ENCODE measurements at regions not wholly inside any gene's neighbourhood (a gene's known extent, or its start where the extent isn't known, plus 50 kb on each side); places are given as distances from the start of the nearest gene placed in this dataset.

DNA sequence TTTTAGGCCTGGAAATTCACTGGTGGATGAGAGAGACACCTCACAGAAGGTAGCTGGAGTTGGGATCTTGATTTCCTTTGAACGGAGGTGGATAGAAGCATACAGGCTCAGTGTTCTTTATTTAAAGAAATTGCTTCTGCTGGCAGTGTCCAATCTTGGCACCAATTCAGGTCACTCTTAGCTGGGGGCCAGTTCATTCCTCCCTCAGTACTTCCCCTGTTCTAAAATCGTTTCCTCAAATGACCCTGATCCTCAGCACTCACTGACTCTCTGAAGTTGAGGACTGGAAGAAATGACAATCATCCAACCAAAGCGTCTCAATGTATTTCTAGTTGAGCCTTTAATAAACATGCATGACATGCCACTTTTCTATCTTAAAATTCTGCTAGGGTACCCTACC lies 472.5 kb upstream of the BTBD3 start:
- Histone ChIP-seq H3K4me2 (no peak overlapping the region), H3K27me3 (ENCODE audit: insufficient read depth) (no peaks in the 10 kb centered on the region), H3K27ac (ENCODE audit: low read depth) (no peak overlapping the region), H3K4me1 (ENCODE audit: insufficient read depth) (peaks cover 28% of the 10 kb centered on the region), H3K36me3 (ENCODE audit: insufficient read depth) (no peaks in the 10 kb centered on the region), H3F3A (replicated peaks; ENCODE audit: low read depth) (no peaks in the 10 kb centered on the region), H3K9me2 (ENCODE audit: insufficient read depth) (no peaks in the 10 kb centered on the region; the same call in 1 of the 2 replicates), H4K20me1 (replicated peaks; ENCODE audit: insufficient read depth) (no peaks in the 10 kb centered on the region), H3K79me2 (replicated peaks; ENCODE audit: insufficient read depth) (no peaks in the 10 kb centered on the region), H2AFZ (no peak overlapping the region), H3K4me3 (no peak overlapping the region)
- Mint-ChIP-seq H3K27ac (no peak overlapping the region; the same call in 1 of the 2 replicates), H3K9me3 (no peaks in the 10 kb centered on the region), H3K27me3 (ENCODE audit: insufficient read depth, low read depth, poor library complexity) (no peaks in the 10 kb centered on the region), H3K36me3 (ENCODE audit: low read depth) (no peaks in the 10 kb centered on the region; the same call in 2 of the 3 replicates), H3K4me1 (peaks cover 30% of the 10 kb centered on the region), H3K4me3 (no peak overlapping the region)
- no peak for ATAC-seq
- TF ChIP-seq, protein P1, sequence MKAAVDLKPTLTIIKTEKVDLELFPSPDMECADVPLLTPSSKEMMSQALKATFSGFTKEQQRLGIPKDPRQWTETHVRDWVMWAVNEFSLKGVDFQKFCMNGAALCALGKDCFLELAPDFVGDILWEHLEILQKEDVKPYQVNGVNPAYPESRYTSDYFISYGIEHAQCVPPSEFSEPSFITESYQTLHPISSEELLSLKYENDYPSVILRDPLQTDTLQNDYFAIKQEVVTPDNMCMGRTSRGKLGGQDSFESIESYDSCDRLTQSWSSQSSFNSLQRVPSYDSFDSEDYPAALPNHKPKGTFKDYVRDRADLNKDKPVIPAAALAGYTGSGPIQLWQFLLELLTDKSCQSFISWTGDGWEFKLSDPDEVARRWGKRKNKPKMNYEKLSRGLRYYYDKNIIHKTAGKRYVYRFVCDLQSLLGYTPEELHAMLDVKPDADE (IDR thresholded peaks at IDR 0.05), result no peak
- TF ChIP-seq JUNB (IDR thresholded peaks at IDR 0.05; ENCODE audit: unreplicated experiment) (no peak), ZNF114 (CRISPR knock-in tag; IDR thresholded peaks at IDR 0.05) (no peak), EZH2phosphoT487 (IDR thresholded peaks at IDR 0.05; ENCODE audit: unreplicated experiment) (no peak), CREB1 (CRISPR knock-in tag; IDR thresholded peaks at IDR 0.05; ENCODE audit: low read depth) (no peak), EZH2 (IDR thresholded peaks at IDR 0.05; ENCODE audit: low read depth, unreplicated experiment) (no peak), POLR2AphosphoS5 (IDR thresholded peaks at IDR 0.05; ENCODE audit: low read depth) (no peak), ZNF331 (CRISPR knock-in tag; IDR thresholded peaks at IDR 0.05; ENCODE audit: low read depth) (no peak), NANOG (IDR thresholded peaks at IDR 0.05; ENCODE audit: borderline replicate concordance) (no peak), STAT1 (IDR thresholded peaks at IDR 0.05; ENCODE audit: unreplicated experiment) (no peak)
- TF ChIP-seq, protein P2, sequence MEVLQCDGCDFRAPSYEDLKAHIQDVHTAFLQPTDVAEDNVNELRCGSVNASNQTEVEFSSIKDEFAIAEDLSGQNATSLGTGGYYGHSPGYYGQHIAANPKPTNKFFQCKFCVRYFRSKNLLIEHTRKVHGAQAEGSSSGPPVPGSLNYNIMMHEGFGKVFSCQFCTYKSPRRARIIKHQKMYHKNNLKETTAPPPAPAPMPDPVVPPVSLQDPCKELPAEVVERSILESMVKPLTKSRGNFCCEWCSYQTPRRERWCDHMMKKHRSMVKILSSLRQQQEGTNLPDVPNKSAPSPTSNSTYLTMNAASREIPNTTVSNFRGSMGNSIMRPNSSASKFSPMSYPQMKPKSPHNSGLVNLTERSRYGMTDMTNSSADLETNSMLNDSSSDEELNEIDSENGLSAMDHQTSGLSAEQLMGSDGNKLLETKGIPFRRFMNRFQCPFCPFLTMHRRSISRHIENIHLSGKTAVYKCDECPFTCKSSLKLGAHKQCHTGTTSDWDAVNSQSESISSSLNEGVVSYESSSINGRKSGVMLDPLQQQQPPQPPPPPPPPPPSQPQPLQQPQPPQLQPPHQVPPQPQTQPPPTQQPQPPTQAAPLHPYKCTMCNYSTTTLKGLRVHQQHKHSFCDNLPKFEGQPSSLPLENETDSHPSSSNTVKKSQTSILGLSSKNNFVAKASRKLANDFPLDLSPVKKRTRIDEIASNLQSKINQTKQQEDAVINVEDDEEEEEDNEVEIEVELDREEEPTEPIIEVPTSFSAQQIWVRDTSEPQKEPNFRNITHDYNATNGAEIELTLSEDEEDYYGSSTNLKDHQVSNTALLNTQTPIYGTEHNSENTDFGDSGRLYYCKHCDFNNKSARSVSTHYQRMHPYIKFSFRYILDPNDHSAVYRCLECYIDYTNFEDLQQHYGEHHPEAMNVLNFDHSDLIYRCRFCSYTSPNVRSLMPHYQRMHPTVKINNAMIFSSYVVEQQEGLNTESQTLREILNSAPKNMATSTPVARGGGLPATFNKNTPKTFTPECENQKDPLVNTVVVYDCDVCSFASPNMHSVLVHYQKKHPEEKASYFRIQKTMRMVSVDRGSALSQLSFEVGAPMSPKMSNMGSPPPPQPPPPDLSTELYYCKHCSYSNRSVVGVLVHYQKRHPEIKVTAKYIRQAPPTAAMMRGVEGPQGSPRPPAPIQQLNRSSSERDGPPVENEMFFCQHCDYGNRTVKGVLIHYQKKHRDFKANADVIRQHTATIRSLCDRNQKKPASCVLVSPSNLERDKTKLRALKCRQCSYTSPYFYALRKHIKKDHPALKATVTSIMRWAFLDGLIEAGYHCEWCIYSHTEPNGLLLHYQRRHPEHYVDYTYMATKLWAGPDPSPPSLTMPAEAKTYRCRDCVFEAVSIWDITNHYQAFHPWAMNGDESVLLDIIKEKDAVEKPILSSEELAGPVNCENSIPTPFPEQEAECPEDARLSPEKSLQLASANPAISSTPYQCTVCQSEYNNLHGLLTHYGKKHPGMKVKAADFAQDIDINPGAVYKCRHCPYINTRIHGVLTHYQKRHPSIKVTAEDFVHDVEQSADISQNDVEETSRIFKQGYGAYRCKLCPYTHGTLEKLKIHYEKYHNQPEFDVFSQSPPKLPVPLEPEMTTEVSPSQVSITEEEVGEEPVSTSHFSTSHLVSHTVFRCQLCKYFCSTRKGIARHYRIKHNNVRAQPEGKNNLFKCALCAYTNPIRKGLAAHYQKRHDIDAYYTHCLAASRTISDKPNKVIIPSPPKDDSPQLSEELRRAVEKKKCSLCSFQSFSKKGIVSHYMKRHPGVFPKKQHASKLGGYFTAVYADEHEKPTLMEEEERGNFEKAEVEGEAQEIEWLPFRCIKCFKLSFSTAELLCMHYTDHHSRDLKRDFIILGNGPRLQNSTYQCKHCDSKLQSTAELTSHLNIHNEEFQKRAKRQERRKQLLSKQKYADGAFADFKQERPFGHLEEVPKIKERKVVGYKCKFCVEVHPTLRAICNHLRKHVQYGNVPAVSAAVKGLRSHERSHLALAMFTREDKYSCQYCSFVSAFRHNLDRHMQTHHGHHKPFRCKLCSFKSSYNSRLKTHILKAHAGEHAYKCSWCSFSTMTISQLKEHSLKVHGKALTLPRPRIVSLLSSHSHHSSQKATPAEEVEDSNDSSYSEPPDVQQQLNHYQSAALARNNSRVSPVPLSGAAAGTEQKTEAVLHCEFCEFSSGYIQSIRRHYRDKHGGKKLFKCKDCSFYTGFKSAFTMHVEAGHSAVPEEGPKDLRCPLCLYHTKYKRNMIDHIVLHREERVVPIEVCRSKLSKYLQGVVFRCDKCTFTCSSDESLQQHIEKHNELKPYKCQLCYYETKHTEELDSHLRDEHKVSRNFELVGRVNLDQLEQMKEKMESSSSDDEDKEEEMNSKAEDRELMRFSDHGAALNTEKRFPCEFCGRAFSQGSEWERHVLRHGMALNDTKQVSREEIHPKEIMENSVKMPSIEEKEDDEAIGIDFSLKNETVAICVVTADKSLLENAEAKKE (CRISPR knock-in tag; IDR thresholded peaks at IDR 0.05), result no peak
- TF ChIP-seq, protein P3, sequence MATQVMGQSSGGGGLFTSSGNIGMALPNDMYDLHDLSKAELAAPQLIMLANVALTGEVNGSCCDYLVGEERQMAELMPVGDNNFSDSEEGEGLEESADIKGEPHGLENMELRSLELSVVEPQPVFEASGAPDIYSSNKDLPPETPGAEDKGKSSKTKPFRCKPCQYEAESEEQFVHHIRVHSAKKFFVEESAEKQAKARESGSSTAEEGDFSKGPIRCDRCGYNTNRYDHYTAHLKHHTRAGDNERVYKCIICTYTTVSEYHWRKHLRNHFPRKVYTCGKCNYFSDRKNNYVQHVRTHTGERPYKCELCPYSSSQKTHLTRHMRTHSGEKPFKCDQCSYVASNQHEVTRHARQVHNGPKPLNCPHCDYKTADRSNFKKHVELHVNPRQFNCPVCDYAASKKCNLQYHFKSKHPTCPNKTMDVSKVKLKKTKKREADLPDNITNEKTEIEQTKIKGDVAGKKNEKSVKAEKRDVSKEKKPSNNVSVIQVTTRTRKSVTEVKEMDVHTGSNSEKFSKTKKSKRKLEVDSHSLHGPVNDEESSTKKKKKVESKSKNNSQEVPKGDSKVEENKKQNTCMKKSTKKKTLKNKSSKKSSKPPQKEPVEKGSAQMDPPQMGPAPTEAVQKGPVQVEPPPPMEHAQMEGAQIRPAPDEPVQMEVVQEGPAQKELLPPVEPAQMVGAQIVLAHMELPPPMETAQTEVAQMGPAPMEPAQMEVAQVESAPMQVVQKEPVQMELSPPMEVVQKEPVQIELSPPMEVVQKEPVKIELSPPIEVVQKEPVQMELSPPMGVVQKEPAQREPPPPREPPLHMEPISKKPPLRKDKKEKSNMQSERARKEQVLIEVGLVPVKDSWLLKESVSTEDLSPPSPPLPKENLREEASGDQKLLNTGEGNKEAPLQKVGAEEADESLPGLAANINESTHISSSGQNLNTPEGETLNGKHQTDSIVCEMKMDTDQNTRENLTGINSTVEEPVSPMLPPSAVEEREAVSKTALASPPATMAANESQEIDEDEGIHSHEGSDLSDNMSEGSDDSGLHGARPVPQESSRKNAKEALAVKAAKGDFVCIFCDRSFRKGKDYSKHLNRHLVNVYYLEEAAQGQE (IDR thresholded peaks at IDR 0.05; ENCODE audit: unreplicated experiment), result no peak
- TF ChIP-seq, protein P4, sequence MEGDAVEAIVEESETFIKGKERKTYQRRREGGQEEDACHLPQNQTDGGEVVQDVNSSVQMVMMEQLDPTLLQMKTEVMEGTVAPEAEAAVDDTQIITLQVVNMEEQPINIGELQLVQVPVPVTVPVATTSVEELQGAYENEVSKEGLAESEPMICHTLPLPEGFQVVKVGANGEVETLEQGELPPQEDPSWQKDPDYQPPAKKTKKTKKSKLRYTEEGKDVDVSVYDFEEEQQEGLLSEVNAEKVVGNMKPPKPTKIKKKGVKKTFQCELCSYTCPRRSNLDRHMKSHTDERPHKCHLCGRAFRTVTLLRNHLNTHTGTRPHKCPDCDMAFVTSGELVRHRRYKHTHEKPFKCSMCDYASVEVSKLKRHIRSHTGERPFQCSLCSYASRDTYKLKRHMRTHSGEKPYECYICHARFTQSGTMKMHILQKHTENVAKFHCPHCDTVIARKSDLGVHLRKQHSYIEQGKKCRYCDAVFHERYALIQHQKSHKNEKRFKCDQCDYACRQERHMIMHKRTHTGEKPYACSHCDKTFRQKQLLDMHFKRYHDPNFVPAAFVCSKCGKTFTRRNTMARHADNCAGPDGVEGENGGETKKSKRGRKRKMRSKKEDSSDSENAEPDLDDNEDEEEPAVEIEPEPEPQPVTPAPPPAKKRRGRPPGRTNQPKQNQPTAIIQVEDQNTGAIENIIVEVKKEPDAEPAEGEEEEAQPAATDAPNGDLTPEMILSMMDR (conservative IDR thresholded peaks at IDR 0.05; ENCODE audit: low read depth in 2 of 2), result no peak
- no peak for DNase-seq (ENCODE audit: low spot score)

Data from GM23338 (cell line).